OCI-LY1 (cell line): ENCODE measurements at regions not wholly inside any gene's neighbourhood (a gene's known extent, or its start where the extent isn't known, plus 50 kb on each side); places are given as distances from the start of the nearest gene placed in this dataset.

Experiments
- EZH2 ChIP-seq: fragments of 200-600 bp; sonication (generic), shearing (Covaris generic); IDR thresholded peaks from 2 replicates; pipeline ENCODE4 v1.8.0; 2017; ENCODE audit warnings: borderline replicate concordance, mixed run types, mild to moderate bottlenecking, antibody characterized with exemption, low read length, moderate library complexity, mixed read lengths
- TF ChIP-seq, protein P1 (sequence below): fragments of 200-600 bp; sonication (generic), shearing (Covaris generic); IDR thresholded peaks from 2 replicates; pipeline ENCODE4 v1.5.1; 2017; ENCODE audit warnings: mild to moderate bottlenecking, antibody characterized with exemption, low read length, moderate library complexity, mixed read lengths

DNA sequence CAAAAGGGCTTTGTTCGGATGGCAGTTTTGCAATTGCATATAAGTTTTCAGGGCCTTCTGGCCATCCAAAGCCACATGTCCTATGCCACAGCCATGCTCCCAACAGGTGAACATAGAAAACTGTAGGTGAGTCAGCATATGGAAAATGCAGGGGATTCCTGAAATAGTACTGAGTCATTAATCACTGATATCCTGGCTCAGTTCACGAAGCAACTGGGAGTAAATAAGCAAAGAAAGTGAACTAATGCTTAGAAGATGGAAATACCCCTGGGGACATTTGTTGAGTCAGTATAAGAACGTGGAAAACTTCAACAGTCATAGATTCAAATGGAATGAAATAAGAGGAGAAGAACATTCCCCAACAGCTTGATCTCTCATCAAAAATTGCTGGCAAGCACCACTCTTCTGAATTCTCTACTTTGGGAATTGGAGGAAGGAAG, 148.9 kb upstream of the RUNX1 start:
- no peak for TF ChIP-seq EZH2
- TF ChIP-seq, protein P1, sequence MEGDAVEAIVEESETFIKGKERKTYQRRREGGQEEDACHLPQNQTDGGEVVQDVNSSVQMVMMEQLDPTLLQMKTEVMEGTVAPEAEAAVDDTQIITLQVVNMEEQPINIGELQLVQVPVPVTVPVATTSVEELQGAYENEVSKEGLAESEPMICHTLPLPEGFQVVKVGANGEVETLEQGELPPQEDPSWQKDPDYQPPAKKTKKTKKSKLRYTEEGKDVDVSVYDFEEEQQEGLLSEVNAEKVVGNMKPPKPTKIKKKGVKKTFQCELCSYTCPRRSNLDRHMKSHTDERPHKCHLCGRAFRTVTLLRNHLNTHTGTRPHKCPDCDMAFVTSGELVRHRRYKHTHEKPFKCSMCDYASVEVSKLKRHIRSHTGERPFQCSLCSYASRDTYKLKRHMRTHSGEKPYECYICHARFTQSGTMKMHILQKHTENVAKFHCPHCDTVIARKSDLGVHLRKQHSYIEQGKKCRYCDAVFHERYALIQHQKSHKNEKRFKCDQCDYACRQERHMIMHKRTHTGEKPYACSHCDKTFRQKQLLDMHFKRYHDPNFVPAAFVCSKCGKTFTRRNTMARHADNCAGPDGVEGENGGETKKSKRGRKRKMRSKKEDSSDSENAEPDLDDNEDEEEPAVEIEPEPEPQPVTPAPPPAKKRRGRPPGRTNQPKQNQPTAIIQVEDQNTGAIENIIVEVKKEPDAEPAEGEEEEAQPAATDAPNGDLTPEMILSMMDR = no peak
